PC-3 (cell line): ENCODE measurements at regions not wholly inside any gene's neighbourhood (a gene's known extent, or its start where the extent isn't known, plus 50 kb on each side); places are given as distances from the start of the nearest gene placed in this dataset.

ENCODE experiments used
- ATAC-seq: fragments of 200-7000 bp; cut with Tn5 transposase; 2 replicates; pipeline ENCODE4 v1.9.1; 2020; ENCODE audit warnings: mild to moderate bottlenecking, moderate library complexity
- BruUV-seq: library from RNA; stranded (reverse); fragments of 400-500 nt; replicated peaks from 2 replicates; lab custom pipeline; 2021; lab: Mats Ljungman, UMichigan
- CTCF ChIA-PET: fragments of 300-600 bp; sonication (Branson Sonifier 250); formaldehyde crosslinking; loops from one replicate; lab custom pipeline; 2022; ENCODE audit warnings: antibody characterized with exemption; lab: Charles Lee
- POLR2A ChIA-PET: fragments of 300-600 bp; sonication (Branson Sonifier 250); formaldehyde crosslinking; loops from one replicate; lab custom pipeline; 2022; ENCODE audit warnings: antibody characterized with exemption; ENCODE audit not compliant: unreplicated experiment; lab: Charles Lee
- DNase-seq: peaks from one replicate; pipeline ENCODE4 v3.0.0-alpha.2; 2015
- H2AFZ ChIP-seq: fragments of 300-600 bp; sonication (generic); 2 replicates; pipeline ENCODE4 v1.6.0; 2016; ENCODE audit warnings: antibody characterized with exemption, low read length
- H3F3A ChIP-seq: fragments of 300-600 bp; sonication (generic); one replicate; pipeline ENCODE4 v1.6.0; 2017; ENCODE audit warnings: antibody characterized with exemption, low read length, control low read depth, mild to moderate bottlenecking; ENCODE audit not compliant: unreplicated experiment
- H3K27ac ChIP-seq: fragments of 300-600 bp; sonication (generic); 2 replicates; pipeline ENCODE4 v1.5.1; 2016; ENCODE audit warnings: mild to moderate bottlenecking, low read length
- H3K27me3 ChIP-seq: fragments of 300-600 bp; sonication (generic); 2 replicates; pipeline ENCODE4 v1.6.1; 2016; ENCODE audit warnings: low read length, mixed read lengths
- H3K36me3 ChIP-seq: fragments of 300-600 bp; sonication (generic); 2 replicates; pipeline ENCODE4 v1.6.1; 2016; ENCODE audit warnings: low read depth, mixed run types, low read length, mixed read lengths
- H3K4me1 ChIP-seq: fragments of 300-600 bp; sonication (generic); 2 replicates; pipeline ENCODE4 v1.5.1; 2016; ENCODE audit warnings: low read length; ENCODE audit not compliant: insufficient read depth
- H3K4me2 ChIP-seq: fragments of 300-600 bp; sonication (generic); 2 replicates; pipeline ENCODE4 v1.6.0; 2016; ENCODE audit warnings: low read length
- H3K4me3 ChIP-seq: fragments of 300-600 bp; sonication (generic); 2 replicates; pipeline ENCODE4 v1.5.1; 2016; ENCODE audit warnings: mild to moderate bottlenecking, low read length, mixed read lengths
- H3K79me2 ChIP-seq: fragments of 300-600 bp; sonication (generic); 2 replicates; pipeline ENCODE4 v1.6.1; 2017; ENCODE audit warnings: low read length, mixed read lengths
- H3K9ac ChIP-seq: fragments of 300-600 bp; sonication (generic); 2 replicates; pipeline ENCODE4 v1.6.0; 2016; ENCODE audit warnings: mild to moderate bottlenecking, low read length
- H3K9me2 ChIP-seq: fragments of 300-600 bp; sonication (generic); replicated peaks from 2 replicates; pipeline ENCODE4 v1.6.1; 2016; ENCODE audit warnings: mixed run types, low read length, mixed read lengths
- H3K9me3 ChIP-seq: fragments of 300-600 bp; sonication (generic); 2 replicates; pipeline ENCODE4 v1.6.1; 2016; ENCODE audit warnings: low read length, mixed read lengths
- H4K20me1 ChIP-seq: fragments of 300-600 bp; sonication (generic); 2 replicates; pipeline ENCODE4 v1.6.1; 2016; ENCODE audit warnings: low read length, mixed read lengths
- EZH2 ChIP-seq: fragments of 300-600 bp; sonication (generic); IDR thresholded peaks from one replicate; pipeline ENCODE4 v1.6.1; 2017; ENCODE audit warnings: antibody characterized with exemption, mild to moderate bottlenecking, low read length; ENCODE audit not compliant: unreplicated experiment
- EZH2phosphoT487 ChIP-seq: fragments of 300-600 bp; sonication (generic); IDR thresholded peaks from 2 replicates; pipeline ENCODE4 v1.6.1; 2018; ENCODE audit warnings: mild to moderate bottlenecking, antibody characterized with exemption, low read length, borderline replicate concordance
- intact Hi-C: fragments of 100-400 bp; cut with micrococcal nuclease; formaldehyde crosslinking; loops from 2 replicates; pipeline ENCODE4 v1.9.0; 2023
- TF ChIP-seq, protein P1 (sequence below): fragments of 300-600 bp; sonication (generic); conservative IDR thresholded peaks from 2 replicates; pipeline ENCODE4 v1.5.1; 2017; ENCODE audit warnings: antibody characterized with exemption, low read depth, mild to moderate bottlenecking, low read length

DNA sequence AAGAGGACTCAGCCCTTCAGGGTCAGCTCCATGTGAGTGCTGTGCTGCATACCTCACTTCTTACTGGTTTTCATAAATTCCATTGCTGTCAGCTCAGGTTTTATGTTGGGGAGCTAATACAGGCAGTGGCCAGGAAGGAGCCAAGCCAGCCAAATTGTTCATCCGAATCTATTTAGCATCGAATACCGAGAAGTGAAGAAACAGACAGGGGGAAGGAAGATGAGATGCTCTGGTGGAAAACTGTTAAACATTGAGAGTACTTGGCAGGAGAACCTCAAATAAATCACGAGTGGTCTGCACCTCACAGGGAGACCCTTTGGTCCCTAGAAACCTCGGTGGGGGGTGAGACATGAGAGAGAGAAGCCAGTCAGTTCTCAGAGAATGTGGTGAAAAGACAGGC lies 196.0 kb upstream of the TMEM72 start:
- intact Hi-C loops, result no loop called here

GRCh38 chr10:44716470-44717015 lies 194.6 kb upstream of the TMEM72 start:
- BruUV-seq, result no TSS peak
- Histone ChIP-seq H3K4me3 (no peak overlapping the region), H3F3A (no peaks in the 10 kb centered on the region), H3K4me2 (no peak overlapping the region), H3K9ac (no peak overlapping the region), H3K4me1 (no peaks in the 10 kb centered on the region), H4K20me1 (no peaks in the 10 kb centered on the region), H3K27ac (no peak overlapping the region), H3K9me3 (no peaks in the 10 kb centered on the region), H3K79me2 (no peaks in the 10 kb centered on the region), H3K9me2 (no peaks in the 10 kb centered on the region), H3K36me3 (no peaks in the 10 kb centered on the region), H3K27me3 (no peaks in the 10 kb centered on the region), H2AFZ (0 out of 2 replicates have a peak overlapping the region, but pooled peaks have one; percentile 18)
- POLR2A ChIA-PET, result no interaction called here
- TF ChIP-seq EZH2 (no peak), EZH2phosphoT487 (no peak)
- TF ChIP-seq, protein P1, sequence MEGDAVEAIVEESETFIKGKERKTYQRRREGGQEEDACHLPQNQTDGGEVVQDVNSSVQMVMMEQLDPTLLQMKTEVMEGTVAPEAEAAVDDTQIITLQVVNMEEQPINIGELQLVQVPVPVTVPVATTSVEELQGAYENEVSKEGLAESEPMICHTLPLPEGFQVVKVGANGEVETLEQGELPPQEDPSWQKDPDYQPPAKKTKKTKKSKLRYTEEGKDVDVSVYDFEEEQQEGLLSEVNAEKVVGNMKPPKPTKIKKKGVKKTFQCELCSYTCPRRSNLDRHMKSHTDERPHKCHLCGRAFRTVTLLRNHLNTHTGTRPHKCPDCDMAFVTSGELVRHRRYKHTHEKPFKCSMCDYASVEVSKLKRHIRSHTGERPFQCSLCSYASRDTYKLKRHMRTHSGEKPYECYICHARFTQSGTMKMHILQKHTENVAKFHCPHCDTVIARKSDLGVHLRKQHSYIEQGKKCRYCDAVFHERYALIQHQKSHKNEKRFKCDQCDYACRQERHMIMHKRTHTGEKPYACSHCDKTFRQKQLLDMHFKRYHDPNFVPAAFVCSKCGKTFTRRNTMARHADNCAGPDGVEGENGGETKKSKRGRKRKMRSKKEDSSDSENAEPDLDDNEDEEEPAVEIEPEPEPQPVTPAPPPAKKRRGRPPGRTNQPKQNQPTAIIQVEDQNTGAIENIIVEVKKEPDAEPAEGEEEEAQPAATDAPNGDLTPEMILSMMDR, result no peak
- DNase-seq (no peak), ATAC-seq (no peak)
- intact Hi-C loops, result no loop called here
- CTCF ChIA-PET, result no interaction called here

More for the DNA sequence above, 196.0 kb upstream of the TMEM72 start:
- TF ChIP-seq, protein P1, result no peak
- TF ChIP-seq EZH2phosphoT487 (no peak), EZH2 (no peak)
- no peaks in the 10 kb centered on the region for H3K27me3 ChIP-seq
- H3K9me2 ChIP-seq, result no peaks in the 10 kb centered on the region
- H3K9ac ChIP-seq, result no peak overlapping the region
- no peak overlapping the region for H3K4me3 ChIP-seq
- POLR2A ChIA-PET, result no interaction called here
- no peaks in the 10 kb centered on the region for H3K36me3 ChIP-seq
- H3K4me2 ChIP-seq, result no peak overlapping the region
- no peak overlapping the region for H2AFZ ChIP-seq
- H3K79me2 ChIP-seq, result no peaks in the 10 kb centered on the region
- no peaks in the 10 kb centered on the region for H3F3A ChIP-seq
- no peaks in the 10 kb centered on the region for H4K20me1 ChIP-seq
- H3K4me1 ChIP-seq, result no peaks in the 10 kb centered on the region
- CTCF ChIA-PET, result no interaction called here
- BruUV-seq, result no TSS peak
- no peaks in the 10 kb centered on the region for H3K9me3 ChIP-seq
- ATAC-seq, result no peak
- H3K27ac ChIP-seq, result no peak overlapping the region
- no peak for DNase-seq

- H2AFZ ChIP-seq, result no peak overlapping the region
- no peaks in the 10 kb centered on the region for H3K79me2 ChIP-seq
- POLR2A ChIA-PET, result no interaction called here
- no peak for ATAC-seq
- H3K27ac ChIP-seq, result peak overlapping the region; percentile 35; the same call in 1 of the 2 replicates
- intact Hi-C loops, result no loop called here
- no peak for TF ChIP-seq EZH2
- TF ChIP-seq, protein P1, result no peak
- TF ChIP-seq EZH2phosphoT487, result no peak
- H3K9me3 ChIP-seq, result 0 out of 2 replicates have a peak, but pooled peaks cover 7% of the 10 kb centered on the region
- H3K4me2 ChIP-seq, result no peak overlapping the region
- H3K27me3 ChIP-seq, result no peaks in the 10 kb centered on the region
- H3F3A ChIP-seq, result no peaks in the 10 kb centered on the region
- BruUV-seq, result no TSS peak
- H3K36me3 ChIP-seq, result no peaks in the 10 kb centered on the region
- no peak for DNase-seq
- CTCF ChIA-PET, result no interaction called here
- H4K20me1 ChIP-seq, result no peaks in the 10 kb centered on the region
- no peak overlapping the region for H3K4me3 ChIP-seq
- no peak overlapping the region for H3K9ac ChIP-seq
- H3K4me1 ChIP-seq, result peaks cover 26% of the 10 kb centered on the region
- H3K9me2 ChIP-seq, result no peaks in the 10 kb centered on the region
Observed at GRCh38 chr10:44723082-44723481, 188.1 kb upstream of the TMEM72 start.
